GM12874 (cell line): ENCODE measurements at regions not wholly inside any gene's neighbourhood (a gene's known extent, or its start where the extent isn't known, plus 50 kb on each side); places are given as distances from the start of the nearest gene placed in this dataset.

Experiments
- CTCF ChIP-seq: IDR thresholded peaks from 2 replicates; pipeline ENCODE4 v1.5.1; 2011; ENCODE audit warnings: low read depth, mild to moderate bottlenecking, control low read depth, low read length, moderate library complexity; ENCODE audit not compliant: insufficient read depth

- no peak for TF ChIP-seq CTCF
Observed at GRCh38 chr15:45857291-45857690, 222.5 kb downstream of the SQOR start.

GRCh38 chr15:45858491-45858890, 223.7 kb downstream of the SQOR start:
- TF ChIP-seq CTCF: no peak

- no peak for TF ChIP-seq CTCF
Observed at GRCh38 chr15:45862034-45862433, 227.2 kb downstream of the SQOR start.

- no peak for TF ChIP-seq CTCF
Observed at GRCh38 chr15:45863881-45864580, 229.2 kb downstream of the SQOR start.

- TF ChIP-seq CTCF: no peak
Observed at GRCh38 chr15:45866616-45867015, 231.8 kb downstream of the SQOR start.

GRCh38 chr15:45867281-45867680, 232.5 kb downstream of the SQOR start:
- no peak for TF ChIP-seq CTCF

- TF ChIP-seq CTCF: no peak
Observed at GRCh38 chr15:45868109-45868691, 233.4 kb downstream of the SQOR start.
